AML-193 (cell line): ENCODE measurements at regions not wholly inside any gene's neighbourhood (a gene's known extent, or its start where the extent isn't known, plus 50 kb on each side); places are given as distances from the start of the nearest gene placed in this dataset.
A peak's percentile ranks its signal among the peaks of the same experiment; 100 is the strongest.

Experiments used
- DNase-seq, 2 experiments: peaks; one replicate each; lab custom pipeline; 2025; lab: John Stamatoyannopoulos, UW

- no peak for DNase-seq
These were observed 175.4 kb downstream of the IBTK start for GRCh38 chr6:82072121-82072521.

- DNase-seq, result no peak
These were observed 178.8 kb downstream of the IBTK start for GRCh38 chr6:82068721-82069120.

DNA sequence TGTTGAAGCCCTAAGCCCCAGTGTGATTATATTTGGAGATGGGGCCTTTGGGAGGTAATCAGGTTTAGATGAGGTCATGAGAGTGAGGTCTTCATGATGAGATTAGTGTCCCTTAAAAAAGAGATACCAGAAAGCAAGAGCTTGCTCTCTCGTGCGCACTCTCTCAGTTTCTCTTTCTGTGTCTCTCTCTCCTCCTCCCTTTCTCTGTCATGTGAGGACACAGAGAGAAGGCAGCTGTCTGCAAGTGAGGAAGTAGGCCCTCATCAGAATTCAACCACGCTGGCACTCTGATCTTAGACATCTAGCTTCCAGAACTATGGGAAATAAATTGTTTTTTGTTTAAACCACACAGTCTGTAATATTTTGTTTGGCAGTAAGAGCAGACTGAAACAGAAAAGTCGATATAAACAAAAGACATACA is 180.5 kb downstream of the IBTK start:
- DNase-seq, result no peak

GRCh38 chr6:82066196-82066595 is 181.3 kb downstream of the IBTK start:
- no peak for DNase-seq

DNA sequence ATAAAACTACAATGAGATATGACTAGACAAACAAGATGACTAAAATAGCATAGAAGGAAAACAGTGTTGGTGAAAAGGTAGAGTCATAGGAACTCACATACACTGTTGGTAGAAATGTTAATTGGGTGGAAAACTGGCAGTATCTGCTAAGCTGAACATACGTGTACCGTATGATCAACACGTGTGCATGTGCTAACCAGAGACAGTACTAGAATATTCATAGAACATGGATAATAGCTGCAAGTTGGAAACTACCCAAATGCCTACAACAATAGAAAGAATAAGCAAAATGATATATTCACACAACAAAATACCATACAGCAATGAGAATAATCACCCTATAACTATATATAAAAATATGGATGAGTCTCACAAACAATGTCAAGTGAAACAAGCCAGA is 184.0 kb downstream of the IBTK start:
- DNase-seq, result no peak

GRCh38 chr6:82062219-82062618 is 185.3 kb downstream of the IBTK start:
- no peak for DNase-seq

DNA sequence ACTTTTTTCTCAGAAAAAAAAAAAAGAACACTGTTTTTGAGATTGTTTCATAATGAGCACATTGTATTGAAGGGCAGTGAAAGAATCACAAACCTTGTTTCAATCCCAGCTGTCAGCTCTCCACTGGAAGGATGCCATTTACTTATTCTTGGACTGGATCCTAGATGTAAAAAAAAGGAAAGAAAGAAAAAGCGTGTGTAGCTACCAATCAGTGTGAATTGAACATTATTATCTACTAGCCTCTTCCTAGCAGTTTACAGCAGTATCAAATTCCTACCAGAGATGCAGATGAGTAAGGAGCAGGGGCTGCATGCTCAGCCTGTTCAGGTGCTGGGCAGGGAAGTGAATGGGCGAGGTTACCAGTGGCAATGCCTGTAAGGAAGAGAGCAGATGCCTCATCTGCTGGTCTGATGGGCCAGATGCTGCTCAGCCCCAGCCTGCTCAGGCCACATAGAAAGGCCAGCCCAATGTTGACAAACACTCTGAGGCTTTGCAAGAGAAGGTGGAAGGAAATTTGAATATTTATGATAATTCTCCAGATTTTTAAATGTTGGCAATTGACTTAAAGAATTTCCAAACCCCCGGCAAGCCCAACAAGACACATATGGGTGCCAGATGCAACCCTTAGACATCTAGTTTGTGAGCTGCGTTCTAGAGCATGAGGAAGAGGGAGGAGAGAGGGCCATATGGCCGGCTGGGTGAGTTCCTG is 189.5 kb downstream of the IBTK start:
- no peak for DNase-seq

DNA sequence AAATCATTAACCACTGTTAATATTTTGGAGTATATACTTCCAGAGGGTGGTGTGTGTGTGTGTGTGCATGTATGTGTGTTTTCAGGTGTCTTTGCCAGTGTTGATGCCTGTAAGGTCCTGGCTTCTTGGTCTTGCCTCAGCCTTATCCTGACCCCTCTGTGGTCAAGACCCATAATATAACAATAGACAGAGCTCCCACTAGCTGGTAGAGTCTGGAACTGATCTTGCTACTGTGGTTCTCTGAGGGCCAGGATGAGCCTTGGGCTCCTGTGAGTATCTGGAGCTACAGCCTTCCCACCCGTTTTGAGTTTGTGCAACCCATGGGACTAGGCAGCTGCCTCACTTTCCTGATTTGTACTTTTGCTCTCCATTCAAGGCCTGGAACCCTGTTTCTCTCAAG is 191.0 kb downstream of the IBTK start:
- DNase-seq, result no peak

- DNase-seq, result no peak
These were observed 201.4 kb downstream of the IBTK start for GRCh38 chr6:82045965-82046756.

- peak; percentile 55 to 65 for DNase-seq
These were observed 206.9 kb downstream of the IBTK start for GRCh38 chr6:82040405-82041221.

GRCh38 chr6:82038631-82039030 is 208.9 kb downstream of the IBTK start:
- no peak for DNase-seq

DNA sequence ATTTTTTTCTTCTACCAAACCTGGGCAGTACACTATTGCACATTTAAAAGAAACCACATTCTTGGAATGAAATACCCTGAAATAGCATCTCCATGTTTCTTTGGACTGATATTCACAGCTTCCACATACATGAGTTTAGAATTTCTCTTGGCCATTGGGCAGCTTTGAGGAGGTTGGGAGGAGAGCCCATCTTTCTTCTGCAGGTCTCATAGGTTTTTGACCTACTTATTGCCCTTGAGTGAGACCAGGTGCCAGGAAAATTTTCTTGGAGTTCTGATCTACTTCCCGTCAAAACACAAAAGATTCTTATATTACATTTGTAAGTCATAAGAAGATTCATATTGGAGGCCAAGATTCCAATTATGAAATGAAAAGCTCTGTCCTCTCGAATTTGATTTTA is 212.0 kb downstream of the IBTK start:
- DNase-seq, result no peak

DNA sequence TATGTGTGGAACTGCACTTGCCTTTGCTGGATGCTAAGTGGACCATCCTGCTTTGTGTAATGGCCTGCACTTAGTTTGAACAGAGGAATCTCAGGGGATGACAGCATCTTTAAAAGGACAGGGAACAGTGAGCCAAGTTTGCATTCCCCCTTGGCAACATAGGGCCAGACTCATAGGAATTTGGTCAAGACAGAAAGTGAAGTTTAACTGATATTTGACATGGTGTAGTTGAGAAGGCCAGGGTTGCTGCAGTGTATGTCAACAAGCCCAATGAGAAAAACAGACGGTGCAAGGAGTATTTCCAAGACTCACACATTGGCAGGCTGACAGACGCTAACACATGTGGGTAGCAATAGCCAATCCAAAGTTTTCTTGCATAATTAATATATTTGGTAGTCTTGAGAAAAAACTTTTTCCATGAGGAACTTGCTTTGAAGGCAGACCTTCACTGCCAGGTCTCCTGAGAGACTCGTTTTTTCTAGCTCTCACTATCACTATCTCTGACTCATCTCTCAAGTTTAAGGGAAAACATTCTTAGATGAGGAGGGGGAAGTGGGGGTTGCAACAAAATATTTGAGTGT is 213.8 kb downstream of the IBTK start:
- DNase-seq, result no peak

GRCh38 chr6:82032444-82032843 is 215.1 kb downstream of the IBTK start:
- no peak for DNase-seq

DNA sequence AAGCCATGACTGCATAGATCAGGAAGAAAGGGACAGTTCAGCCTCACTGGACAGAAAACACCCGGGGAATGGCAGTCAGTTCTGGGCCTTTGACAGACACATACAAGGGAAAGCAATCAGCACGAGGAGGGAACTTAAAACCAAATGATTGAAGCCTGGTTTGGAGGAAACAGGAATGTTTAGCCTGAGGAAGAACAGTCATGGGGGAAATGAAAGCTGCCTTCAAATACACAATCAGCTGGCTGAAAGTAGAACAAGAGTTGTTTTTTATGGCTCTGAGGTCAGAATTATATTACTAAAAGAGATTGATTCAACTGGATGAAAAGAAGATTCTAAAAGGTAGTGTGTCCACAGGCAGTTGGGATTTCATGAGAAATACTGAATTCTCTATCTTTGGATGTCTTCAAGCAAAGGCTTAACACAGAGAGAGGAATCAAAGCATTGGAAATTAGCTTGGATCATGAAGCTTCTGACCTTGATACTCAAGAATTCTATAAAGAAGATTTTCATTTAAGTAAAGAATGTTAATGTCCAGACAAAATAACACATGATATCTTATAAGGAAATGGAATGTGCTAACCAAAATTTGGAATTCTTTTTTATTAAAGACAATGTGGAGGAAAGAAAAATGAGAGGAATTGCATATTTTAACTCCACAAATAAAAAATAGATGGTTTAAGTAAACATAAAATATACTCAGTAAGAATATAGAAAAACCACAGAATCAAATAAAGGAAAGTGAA is 216.6 kb downstream of the IBTK start:
- no peak for DNase-seq

GRCh38 chr6:82030301-82030700 is 217.2 kb downstream of the IBTK start:
- no peak for DNase-seq

DNA sequence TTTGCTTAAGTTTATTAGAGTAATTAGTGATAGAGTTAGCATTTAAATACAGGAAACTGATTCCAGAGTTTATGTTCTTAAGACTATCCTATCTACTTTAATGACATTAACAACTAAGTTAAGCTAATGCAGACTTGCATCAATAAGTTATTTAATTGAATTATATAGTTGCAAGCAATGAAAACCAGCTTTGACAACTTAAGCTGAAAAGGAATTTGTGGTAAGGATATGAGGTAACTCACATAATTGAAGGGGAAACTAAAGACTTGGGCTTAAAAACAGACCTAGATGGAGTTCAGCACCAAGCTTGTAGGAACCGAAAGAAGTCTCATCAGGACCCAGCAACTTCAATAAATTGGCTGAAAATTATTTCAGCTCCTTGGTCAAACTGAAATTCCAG is 222.3 kb downstream of the IBTK start:
- no peak for DNase-seq

DNA sequence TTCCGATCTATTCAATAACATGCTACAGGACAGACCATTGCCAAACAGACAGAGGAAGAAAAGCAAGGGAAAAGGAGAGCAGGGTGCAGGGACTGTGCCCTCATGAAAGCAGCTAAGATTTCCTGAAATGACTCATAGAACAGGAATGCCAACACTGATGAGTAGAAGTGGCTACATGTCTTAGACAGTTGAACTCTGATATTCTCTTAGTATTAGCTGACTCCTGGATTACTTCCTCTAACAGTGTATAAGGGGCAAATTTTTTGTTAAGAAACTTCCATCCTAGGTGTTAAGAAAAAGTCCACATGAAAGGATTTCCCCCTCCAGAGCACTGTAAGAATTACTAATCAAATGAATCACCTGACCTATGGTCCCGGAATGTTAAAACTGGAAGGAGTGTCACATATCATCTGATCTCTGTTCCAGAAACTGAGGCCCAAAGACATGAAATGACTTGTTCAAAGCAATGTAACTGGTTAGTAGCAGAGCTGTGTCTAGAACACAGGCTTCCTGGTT is 224.9 kb downstream of the IBTK start:
- no peak for DNase-seq

- no peak for DNase-seq
These were observed 229.8 kb downstream of the IBTK start for GRCh38 chr6:82017773-82018172.

DNA sequence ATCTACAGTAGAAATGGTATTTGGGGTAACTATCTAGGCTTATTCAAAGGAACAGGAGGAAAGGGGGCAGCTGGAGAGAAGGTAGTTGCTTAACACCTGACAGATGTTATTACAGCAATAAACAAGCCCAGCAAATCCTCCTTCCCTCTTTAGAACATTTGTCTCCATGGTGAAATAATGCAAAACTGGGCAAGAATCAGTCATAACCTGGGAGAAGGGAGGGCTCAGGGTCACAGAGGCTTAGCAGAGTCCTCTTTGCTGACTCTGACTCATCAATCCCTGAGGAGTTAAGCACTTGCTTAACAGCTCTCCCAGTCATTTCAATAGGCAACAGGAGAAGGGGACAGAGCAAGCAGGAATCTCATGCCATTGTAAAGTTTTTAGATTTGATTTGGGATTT is 230.3 kb downstream of the IBTK start:
- no peak for DNase-seq

GRCh38 chr6:82015526-82015925 is 232.0 kb downstream of the IBTK start:
- DNase-seq, result no peak
